DMS53 treated with DMSO at 0.1 percent for 48 hours (cell line): ENCODE measurements at regions not wholly inside any gene's neighbourhood (a gene's known extent, or its start where the extent isn't known, plus 50 kb on each side); places are given as distances from the start of the nearest gene placed in this dataset.

Source experiments
- DNase-seq: peaks from one replicate; lab custom pipeline; 2025; ENCODE audit not compliant: unreplicated experiment; lab: John Stamatoyannopoulos, UW

- no peak for DNase-seq
Measured at GRCh38 chr6:91606148-91606901, 1019.5 kb upstream of the MAP3K7 start.

- no peak for DNase-seq
Measured at GRCh38 chr6:91600561-91600960, 1013.7 kb upstream of the MAP3K7 start.

DNA sequence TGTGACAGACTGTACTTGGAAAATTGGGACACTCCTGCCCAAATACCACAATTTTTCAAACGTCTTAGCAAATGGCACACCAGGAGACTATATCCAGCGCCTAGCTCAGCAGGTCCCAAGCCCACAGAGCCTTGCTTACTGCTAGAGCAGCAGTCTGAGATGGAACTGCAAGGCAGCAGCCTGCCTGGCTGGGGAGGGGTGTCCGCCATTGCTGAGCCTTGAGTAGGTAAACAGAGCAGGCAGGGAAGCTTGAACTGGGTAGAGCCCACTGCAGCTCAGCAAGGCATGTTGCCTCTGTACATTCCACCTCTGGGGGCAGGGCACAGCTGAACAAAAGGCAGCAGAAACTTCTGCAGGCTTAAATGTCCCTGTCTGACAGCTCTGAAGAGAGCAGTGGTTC is 1003.3 kb upstream of the MAP3K7 start:
- no peak for DNase-seq

DNA sequence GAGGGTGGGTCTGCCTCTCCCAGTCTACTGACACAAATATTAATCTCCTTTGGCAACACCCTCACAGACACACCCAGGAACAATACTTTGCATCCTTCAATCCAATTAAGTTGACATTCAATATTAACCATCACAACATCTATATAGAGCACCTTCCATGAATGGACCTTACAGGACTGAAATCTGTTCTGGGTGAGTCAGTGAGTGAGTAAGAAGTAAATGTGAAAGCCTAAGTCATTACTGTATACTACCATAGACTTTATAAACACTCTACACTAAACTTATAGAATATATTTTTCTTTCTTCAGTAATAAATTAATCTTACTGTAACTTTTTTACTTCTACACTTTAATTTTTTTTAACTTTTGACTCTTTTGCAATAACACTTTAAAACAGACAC is 993.8 kb upstream of the MAP3K7 start:
- DNase-seq, result no peak

GRCh38 chr6:91575032-91575431 is 988.2 kb upstream of the MAP3K7 start:
- no peak for DNase-seq

DNA sequence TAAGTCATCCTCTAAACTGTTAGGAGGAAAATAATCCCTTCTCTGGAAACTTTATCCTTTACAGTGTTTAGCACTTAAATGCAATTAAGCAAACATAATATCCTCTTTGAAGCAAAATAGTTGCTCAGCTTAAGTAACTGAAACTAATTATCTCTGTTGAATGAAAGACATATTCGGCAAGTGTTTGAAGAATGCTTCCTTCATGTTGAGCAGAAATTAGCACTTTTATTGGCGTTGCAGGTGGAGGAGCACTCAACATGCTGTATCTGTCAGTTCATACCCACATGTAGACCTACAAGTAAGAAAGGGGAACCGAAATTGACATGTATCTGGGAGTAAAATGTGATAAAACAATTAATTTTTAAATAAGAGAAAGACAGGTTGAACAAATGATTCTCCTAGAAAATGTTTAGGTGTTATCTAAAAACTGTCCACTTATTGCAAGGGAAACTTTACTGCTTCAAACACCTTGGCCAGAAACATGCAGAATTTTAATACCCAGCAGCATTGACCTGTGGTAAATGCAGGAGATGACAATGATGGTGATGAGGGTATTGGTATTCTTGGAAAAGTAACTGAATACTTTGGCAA is 987.0 kb upstream of the MAP3K7 start:
- no peak for DNase-seq

DNA sequence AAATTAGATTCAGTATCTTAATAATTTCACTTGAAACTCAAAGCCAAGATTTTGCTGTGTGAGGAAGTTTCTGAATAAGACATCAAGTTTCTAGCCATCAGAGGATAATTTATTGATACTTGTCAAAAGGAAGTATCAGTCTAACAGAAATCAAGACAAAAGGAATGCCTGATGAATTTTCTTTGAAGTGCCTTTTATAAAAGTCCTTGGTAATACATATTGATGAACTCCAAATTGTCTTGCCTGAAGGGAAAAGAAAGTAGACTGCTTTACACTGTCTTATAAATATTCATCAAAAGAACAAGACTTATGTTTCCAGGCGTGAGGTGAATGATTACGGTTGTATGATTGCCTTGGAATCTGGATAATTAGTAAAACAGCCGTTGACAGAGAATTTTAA is 986.0 kb upstream of the MAP3K7 start:
- DNase-seq, result no peak

- no peak for DNase-seq
Measured at GRCh38 chr6:91569071-91569470, 982.2 kb upstream of the MAP3K7 start.

DNA sequence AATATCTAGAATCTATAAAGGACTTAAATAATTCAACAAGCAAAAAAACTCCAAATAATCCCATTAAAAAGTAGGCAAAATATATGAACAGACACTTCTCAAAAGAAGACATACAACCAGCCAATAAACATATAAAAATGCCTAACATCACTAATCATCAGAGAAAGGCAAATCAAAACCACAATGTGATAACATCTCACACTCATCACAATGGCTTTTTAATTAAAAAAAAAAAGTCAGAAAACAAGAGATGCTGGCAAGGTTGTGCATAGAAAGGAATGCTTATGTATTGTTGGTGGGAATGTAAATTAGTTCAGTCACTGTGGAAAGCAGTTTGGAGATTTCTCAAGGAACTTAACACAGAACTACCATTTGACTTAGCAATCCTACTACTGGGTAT is 979.6 kb upstream of the MAP3K7 start:
- DNase-seq, result no peak

- no peak for DNase-seq
Measured at GRCh38 chr6:91565207-91565606, 978.3 kb upstream of the MAP3K7 start.

GRCh38 chr6:91562955-91563354 is 976.1 kb upstream of the MAP3K7 start:
- no peak for DNase-seq

DNA sequence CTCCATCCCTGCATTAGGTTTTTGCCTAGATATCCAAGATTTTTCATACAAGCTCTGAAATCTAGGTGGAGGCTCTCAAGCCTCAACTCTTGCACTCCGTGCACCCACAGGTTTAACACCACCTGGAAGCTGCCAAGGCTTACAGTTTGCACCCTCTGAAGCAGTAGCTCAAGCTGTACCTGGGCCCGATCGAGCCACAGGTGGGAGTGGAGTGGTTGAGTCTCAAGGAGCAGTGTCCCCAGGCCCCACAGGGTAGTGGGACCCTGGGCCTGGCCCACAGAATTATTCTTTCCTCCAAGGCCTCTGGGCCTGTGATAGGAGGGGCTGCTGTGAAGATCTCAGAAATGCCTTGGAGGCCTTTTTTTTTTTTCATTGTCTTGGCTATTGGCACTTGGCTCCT is 973.5 kb upstream of the MAP3K7 start:
- DNase-seq, result no peak

GRCh38 chr6:91540902-91541301 is 954.0 kb upstream of the MAP3K7 start:
- DNase-seq, result no peak

DNA sequence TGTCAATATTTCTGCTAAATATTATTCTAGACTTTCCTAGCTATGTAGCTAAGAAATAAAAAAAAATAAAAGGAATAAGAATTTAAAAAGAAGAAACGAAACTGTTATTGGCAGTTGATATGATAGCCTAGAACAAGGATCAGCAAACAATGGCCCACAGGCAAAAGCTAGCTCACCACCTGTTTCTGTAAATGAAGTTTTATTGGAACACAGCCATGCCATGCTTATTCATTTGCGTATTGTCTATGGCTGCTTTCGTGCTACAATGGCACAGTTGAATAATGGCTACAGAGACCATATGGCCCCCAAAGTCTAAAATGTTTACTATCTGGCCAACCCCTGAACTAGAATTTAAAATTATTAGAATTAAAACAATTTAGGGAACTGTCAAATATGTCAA is 952.6 kb upstream of the MAP3K7 start:
- DNase-seq, result no peak

GRCh38 chr6:91538622-91539021 is 951.8 kb upstream of the MAP3K7 start:
- DNase-seq, result no peak

- no peak for DNase-seq
Measured at GRCh38 chr6:91534614-91535013, 947.7 kb upstream of the MAP3K7 start.

DNA sequence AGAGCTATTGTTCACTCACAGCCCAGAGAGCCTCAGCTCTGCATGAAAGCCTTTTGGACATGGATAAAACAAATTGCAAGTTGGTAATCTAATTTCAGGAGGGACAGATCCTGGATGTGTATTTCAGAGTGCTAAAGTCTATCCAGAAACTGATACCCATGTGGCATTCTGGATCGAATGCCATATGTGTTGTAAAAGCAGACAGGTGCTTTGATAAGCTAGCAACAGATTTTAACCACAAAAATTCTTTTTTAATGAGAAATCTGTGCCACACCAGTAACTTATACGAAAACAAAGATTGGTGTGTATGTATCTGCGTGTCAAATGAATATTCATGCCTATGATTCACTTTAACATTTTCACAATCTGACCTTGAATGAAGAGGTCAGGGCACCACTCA is 936.6 kb upstream of the MAP3K7 start:
- no peak for DNase-seq

- DNase-seq, result no peak
Measured at GRCh38 chr6:91521999-91522398, 935.1 kb upstream of the MAP3K7 start.

GRCh38 chr6:91509711-91510110 is 922.8 kb upstream of the MAP3K7 start:
- no peak for DNase-seq

DNA sequence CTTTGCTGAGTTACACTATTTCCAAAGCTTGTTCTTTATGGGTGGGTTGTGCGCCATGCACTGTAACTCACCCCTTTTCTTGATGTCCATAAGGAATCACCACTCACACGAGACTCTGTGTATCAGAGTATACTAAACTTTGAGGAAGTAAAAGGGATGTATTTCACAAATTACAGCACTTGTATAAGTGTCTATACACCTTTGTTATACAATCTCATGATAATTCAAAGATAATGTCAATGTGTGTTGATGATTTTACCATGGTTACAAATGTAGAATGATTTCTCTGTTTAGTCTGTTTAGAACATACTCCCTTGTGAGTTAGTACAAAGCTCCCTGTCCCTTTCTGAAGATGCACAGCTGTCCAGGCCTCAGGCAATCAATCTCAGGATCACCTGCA is 922.2 kb upstream of the MAP3K7 start:
- DNase-seq, result no peak

DNA sequence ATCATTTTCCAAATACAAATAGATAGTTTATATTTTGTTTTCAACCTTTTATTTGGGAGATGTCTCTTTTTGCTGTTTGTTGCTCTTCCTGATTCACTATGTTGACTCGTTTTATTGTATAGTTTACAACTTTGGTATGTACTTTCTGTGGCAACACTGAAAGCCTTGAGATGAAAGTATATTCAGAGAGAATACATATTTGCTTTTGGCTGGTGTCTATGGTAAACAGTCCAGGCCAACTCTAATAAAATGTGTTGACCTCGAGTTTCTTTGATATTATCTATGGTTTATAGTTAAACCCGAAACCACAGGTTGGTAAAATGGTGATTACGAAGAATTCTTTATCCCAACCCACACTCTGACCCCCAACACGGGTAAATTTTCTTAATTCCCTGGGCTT is 919.6 kb upstream of the MAP3K7 start:
- DNase-seq, result no peak

GRCh38 chr6:91505199-91505598 is 918.3 kb upstream of the MAP3K7 start:
- DNase-seq, result no peak

- no peak for DNase-seq
Measured at GRCh38 chr6:91501930-91502329, 915.1 kb upstream of the MAP3K7 start.
